Progenitor cell of endocrine pancreas (in vitro differentiated cells): ENCODE measurements at regions not wholly inside any gene's neighbourhood (a gene's known extent, or its start where the extent isn't known, plus 50 kb on each side); places are given as distances from the start of the nearest gene placed in this dataset.

Source experiments
- DNase-seq: peaks from one replicate; pipeline ENCODE4 v3.0.0; 2021; ENCODE audit warnings: low spot score; ENCODE audit not compliant: unreplicated experiment
- H3K27ac Mint-ChIP-seq: 2 replicates; pipeline ENCODE4 v1.8.0; 2021; ENCODE audit warnings: mild to moderate bottlenecking, moderate library complexity, mixed read lengths
- H3K27me3 Mint-ChIP-seq: 2 replicates; pipeline ENCODE4 v1.8.0; 2021; ENCODE audit warnings: mixed read lengths
- H3K36me3 Mint-ChIP-seq: 2 replicates; pipeline ENCODE4 v1.8.0; 2022; ENCODE audit warnings: mixed read lengths; ENCODE audit not compliant: insufficient read depth
- H3K4me1 Mint-ChIP-seq: 2 replicates; pipeline ENCODE4 v1.8.0; 2021; ENCODE audit warnings: low read depth, mixed read lengths
- H3K4me3 Mint-ChIP-seq: 2 replicates; pipeline ENCODE4 v1.8.0; 2021; ENCODE audit warnings: low read depth, mild to moderate bottlenecking, moderate library complexity, mixed read lengths
- H3K9me3 Mint-ChIP-seq: 2 replicates; pipeline ENCODE4 v1.8.0; 2021; ENCODE audit warnings: low read depth, mixed read lengths
- TF ChIP-seq, protein P1 (sequence below): fragments of 200-600 bp; sonication (generic); IDR thresholded peaks from one replicate; pipeline ENCODE4 v1.5.0; 2021; ENCODE audit warnings: antibody characterized with exemption, mild to moderate bottlenecking; ENCODE audit not compliant: unreplicated experiment

DNA sequence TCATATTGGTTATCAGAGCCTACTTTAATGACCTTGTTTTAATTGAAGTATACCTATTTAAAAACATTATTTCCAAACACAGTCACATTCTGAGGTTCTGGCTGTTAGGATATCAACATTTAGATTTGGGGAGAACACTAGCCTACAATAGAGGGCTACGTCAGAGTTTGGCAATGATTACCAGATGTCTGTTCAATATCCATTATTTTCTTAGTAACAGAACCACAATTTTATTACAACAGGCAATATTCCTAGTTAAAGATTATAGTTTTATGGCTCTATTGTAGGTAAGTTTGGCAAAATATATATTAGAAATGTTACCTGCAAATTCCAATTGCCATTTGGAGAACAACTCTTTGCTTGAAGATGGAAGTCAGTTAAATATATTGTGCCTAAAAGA lies 1163.1 kb upstream of the MIR17HG start:
- H3K36me3 Mint-ChIP-seq = no peaks in the 10 kb centered on the region
- H3K27ac Mint-ChIP-seq = no peak overlapping the region
- DNase-seq = no peak
- H3K9me3 Mint-ChIP-seq = no peaks in the 10 kb centered on the region
- H3K4me3 Mint-ChIP-seq = no peak overlapping the region
- TF ChIP-seq, protein P1, sequence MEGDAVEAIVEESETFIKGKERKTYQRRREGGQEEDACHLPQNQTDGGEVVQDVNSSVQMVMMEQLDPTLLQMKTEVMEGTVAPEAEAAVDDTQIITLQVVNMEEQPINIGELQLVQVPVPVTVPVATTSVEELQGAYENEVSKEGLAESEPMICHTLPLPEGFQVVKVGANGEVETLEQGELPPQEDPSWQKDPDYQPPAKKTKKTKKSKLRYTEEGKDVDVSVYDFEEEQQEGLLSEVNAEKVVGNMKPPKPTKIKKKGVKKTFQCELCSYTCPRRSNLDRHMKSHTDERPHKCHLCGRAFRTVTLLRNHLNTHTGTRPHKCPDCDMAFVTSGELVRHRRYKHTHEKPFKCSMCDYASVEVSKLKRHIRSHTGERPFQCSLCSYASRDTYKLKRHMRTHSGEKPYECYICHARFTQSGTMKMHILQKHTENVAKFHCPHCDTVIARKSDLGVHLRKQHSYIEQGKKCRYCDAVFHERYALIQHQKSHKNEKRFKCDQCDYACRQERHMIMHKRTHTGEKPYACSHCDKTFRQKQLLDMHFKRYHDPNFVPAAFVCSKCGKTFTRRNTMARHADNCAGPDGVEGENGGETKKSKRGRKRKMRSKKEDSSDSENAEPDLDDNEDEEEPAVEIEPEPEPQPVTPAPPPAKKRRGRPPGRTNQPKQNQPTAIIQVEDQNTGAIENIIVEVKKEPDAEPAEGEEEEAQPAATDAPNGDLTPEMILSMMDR = no peak
- no peaks in the 10 kb centered on the region for H3K27me3 Mint-ChIP-seq
- no peaks in the 10 kb centered on the region for H3K4me1 Mint-ChIP-seq

DNA sequence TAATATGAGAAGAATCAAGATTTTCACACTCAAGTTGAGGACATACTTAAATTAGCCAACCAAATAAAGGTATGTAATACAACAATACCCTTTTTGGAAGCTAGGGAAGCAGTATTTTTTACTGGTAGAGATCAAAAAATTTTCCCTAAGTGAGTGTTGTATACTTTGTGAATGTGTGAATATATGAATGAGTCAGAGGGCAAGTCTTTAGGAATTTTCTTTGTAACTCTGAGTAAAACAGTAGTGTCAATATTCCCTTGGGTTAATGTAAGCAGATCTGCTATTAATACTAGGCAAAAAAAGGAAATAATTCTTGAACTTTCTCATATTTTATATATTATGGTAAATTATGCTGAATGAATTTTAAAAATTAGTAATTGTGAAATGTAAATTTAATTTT lies 1161.8 kb upstream of the MIR17HG start:
- no peaks in the 10 kb centered on the region for H3K4me1 Mint-ChIP-seq
- no peak for DNase-seq

GRCh38 chr13:90187478-90188350 lies 1159.8 kb upstream of the MIR17HG start:
- DNase-seq = no peak
- TF ChIP-seq, protein P1 = no peak
- Mint-ChIP-seq H3K27ac (no peak overlapping the region), H3K36me3 (no peaks in the 10 kb centered on the region), H3K27me3 (no peaks in the 10 kb centered on the region), H3K4me1 (no peaks in the 10 kb centered on the region), H3K4me3 (no peak overlapping the region), H3K9me3 (no peaks in the 10 kb centered on the region)

More for the DNA sequence above, 1161.8 kb upstream of the MIR17HG start:
- H3K4me3 Mint-ChIP-seq = no peak overlapping the region
- H3K36me3 Mint-ChIP-seq = no peaks in the 10 kb centered on the region
- TF ChIP-seq, protein P1 = no peak
- H3K9me3 Mint-ChIP-seq = no peaks in the 10 kb centered on the region
- no peak overlapping the region for H3K27ac Mint-ChIP-seq
- no peaks in the 10 kb centered on the region for H3K27me3 Mint-ChIP-seq

DNA sequence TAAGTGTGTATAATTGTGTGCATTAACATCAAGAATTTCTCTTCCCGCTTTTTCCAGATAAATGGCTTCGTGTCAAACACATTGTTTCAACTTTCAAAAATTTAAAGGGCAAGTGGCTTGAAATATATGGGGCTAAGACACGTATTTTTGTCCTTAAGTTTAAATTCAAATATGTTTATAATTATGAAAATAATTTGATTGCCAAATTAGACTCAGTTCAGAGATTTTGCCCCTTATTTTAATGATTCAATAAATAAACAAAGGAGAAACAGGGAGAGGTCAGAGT lies 1159.2 kb upstream of the MIR17HG start:
- no peak for DNase-seq
- Mint-ChIP-seq H3K27ac (no peak overlapping the region), H3K27me3 (no peaks in the 10 kb centered on the region), H3K4me3 (no peak overlapping the region), H3K9me3 (no peaks in the 10 kb centered on the region), H3K36me3 (no peaks in the 10 kb centered on the region), H3K4me1 (no peaks in the 10 kb centered on the region)
- TF ChIP-seq, protein P1 = no peak

DNA sequence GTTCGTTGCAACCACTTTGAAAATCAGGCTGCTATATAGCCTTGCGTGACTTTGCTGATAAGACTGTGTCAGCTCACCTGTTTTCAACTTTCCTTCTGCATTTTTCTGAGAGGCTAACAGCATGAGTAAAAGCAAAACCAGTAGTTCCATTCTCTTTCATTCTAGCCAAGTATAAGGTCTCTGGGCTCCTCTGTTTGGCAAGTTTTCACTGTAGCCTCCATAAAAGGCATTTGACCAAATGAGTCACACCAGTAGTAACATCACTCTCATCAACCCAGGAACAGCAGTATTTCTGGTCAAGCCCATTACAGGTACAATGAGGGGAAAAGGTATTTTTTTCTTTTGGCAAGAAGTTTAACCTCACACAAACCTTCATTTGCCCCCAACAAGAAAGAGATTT lies 1149.8 kb upstream of the MIR17HG start:
- no peak overlapping the region for H3K27ac Mint-ChIP-seq
- no peak for DNase-seq
- peaks cover 6% of the 10 kb centered on the region for H3K9me3 Mint-ChIP-seq
- no peaks in the 10 kb centered on the region for H3K4me1 Mint-ChIP-seq
- no peaks in the 10 kb centered on the region for H3K27me3 Mint-ChIP-seq
- no peak overlapping the region for H3K4me3 Mint-ChIP-seq
- TF ChIP-seq, protein P1 = no peak
- no peaks in the 10 kb centered on the region for H3K36me3 Mint-ChIP-seq
